Epithelial cell of proximal tubule (primary cell): ENCODE measurements at regions not wholly inside any gene's neighbourhood (a gene's known extent, or its start where the extent isn't known, plus 50 kb on each side); places are given as distances from the start of the nearest gene placed in this dataset.

Experiments used
- DNase-seq: peaks from one replicate; pipeline ENCODE4 v3.0.0-alpha.2; 2011; ENCODE audit warnings: low read depth
- H3K4me3 ChIP-seq: 2 replicates; pipeline ENCODE4 v1.5.1; 2011; ENCODE audit warnings: low read depth, mild to moderate bottlenecking, low read length
- TF ChIP-seq, protein P1 (sequence below): conservative IDR thresholded peaks from 2 replicates; pipeline ENCODE4 v1.5.1; 2012; ENCODE audit warnings: low read depth, mild to moderate bottlenecking, low read length

DNA sequence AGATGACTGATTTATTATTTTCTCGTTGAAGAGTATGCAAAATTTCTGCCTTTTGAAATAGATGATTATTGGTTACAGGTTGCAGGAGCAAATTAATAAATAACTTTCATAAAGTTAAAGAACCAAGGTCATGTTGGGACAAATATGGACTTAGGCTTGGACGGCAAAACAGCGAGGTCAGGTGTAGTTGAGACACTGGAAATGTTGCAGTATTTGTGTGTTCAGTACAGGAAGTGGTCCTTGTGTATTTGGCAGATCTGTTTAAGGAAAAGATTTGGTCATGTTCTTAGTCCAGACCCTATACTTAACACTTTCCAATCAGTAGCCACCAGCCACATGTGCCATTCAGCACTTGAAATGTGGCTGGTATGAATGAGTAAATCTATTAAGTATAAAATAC lies 486.5 kb downstream of the TDRD15 start:
- TF ChIP-seq, protein P1, sequence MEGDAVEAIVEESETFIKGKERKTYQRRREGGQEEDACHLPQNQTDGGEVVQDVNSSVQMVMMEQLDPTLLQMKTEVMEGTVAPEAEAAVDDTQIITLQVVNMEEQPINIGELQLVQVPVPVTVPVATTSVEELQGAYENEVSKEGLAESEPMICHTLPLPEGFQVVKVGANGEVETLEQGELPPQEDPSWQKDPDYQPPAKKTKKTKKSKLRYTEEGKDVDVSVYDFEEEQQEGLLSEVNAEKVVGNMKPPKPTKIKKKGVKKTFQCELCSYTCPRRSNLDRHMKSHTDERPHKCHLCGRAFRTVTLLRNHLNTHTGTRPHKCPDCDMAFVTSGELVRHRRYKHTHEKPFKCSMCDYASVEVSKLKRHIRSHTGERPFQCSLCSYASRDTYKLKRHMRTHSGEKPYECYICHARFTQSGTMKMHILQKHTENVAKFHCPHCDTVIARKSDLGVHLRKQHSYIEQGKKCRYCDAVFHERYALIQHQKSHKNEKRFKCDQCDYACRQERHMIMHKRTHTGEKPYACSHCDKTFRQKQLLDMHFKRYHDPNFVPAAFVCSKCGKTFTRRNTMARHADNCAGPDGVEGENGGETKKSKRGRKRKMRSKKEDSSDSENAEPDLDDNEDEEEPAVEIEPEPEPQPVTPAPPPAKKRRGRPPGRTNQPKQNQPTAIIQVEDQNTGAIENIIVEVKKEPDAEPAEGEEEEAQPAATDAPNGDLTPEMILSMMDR, result no peak
- no peak overlapping the region for H3K4me3 ChIP-seq
- DNase-seq, result no peak

DNA sequence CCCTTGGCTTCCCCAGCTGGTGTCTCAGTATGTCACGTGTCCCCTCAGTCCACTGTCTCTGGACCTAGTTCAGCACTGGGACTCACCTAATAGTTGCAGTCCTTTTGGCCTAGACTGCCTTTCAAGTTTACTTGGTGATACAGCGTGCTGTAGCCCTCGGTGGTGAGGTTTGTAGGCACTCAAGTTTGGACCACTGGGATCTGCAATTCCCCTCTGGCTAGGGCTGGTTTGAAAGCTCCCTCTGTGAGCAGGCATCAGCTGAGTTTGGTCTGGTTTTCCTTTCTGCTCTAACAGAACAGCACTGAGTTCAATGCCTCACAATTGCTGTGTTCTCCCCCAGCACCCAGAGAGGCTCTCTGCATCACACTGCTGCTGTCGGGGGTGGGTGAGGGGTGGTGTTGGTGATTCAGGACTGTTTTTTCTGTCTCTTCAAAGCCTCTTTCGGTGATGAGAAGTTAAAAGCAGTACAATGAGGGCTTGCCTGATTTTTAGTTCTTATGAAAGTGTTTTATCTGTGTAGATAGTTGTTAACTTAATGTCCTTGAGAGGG lies 494.2 kb downstream of the TDRD15 start:
- no peak overlapping the region for H3K4me3 ChIP-seq
- DNase-seq, result no peak
- TF ChIP-seq, protein P1, result no peak

DNA sequence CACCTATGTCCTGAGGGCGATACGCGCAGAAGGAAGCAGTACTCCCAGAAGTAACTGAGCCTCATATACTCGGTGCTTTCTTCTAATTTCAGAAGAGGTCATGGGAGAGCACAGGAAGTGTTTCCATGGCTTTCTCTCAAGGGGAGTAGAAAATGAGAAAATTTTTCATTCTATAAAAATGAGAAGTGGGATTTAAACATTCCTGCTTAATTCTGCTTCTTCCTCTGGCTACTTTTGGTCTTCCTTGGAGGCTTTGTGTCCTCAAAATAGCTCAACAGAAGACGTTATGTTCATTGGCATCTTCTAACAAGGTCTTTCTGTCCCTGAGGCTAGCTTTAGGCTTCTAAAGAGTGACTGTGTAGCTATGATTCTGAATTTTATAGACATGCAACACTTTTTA lies 497.0 kb downstream of the TDRD15 start:
- no peak for DNase-seq
- no peak overlapping the region for H3K4me3 ChIP-seq
- TF ChIP-seq, protein P1, result no peak

DNA sequence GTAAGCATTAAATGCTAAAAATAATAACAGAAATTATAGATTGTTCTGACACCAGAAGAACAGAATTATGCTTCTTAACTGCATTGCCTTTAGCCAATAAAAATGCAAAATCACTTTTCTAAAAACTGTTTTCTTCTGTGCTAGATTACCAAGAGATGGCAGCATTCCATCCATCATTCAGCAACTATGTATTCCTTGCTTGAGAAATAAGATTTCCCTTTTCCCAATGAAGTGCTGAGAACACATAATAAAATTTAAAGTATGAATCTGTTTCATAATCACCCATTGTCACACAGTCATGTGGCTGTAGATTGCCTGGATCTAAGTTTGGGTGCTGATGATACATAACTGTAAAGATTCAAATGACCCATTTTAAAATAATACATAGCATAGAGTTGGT lies 504.2 kb downstream of the TDRD15 start:
- no peak overlapping the region for H3K4me3 ChIP-seq
- DNase-seq, result no peak
- TF ChIP-seq, protein P1, result peak; percentile 6

DNA sequence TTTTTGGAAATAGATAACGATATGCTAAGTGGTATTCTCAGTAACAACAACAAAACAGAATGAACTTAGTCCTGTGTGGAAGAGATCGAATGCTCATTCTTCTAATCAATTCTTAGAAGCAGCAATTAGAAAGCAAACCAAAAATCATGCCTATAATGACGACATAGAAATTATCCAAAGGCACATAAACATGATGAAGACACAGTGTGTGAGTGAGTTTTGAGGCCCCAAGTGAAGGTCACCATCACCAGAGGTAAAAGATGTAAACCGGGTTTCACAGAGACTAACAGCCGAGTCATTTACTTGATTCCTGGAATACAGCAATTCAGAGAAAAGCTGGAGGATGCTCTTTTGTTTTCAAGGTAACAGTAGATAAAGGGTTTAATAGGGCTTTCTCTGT lies 509.2 kb downstream of the TDRD15 start:
- TF ChIP-seq, protein P1, result no peak
- no peak for DNase-seq
- no peak overlapping the region for H3K4me3 ChIP-seq

DNA sequence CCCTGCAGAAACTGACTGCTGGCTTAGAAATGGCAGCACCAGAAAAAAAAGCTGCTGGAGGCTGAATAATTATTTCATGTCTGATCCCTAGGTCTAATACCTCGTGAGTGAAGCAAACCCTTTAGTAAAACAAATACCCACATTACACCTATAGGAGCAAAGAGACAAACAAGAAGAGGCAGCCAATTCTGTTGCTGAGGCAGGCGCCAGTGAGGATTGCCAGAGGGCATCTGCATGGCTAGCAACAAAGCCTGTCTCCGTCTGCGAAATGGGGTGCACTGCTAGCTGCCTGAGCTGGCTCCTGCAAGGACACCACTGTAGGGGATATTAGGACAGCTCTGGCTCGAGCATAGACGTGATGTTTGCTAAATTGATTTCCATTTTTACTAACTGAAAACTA lies 509.7 kb downstream of the TDRD15 start:
- H3K4me3 ChIP-seq, result no peak overlapping the region
- DNase-seq, result no peak
- TF ChIP-seq, protein P1, result no peak

DNA sequence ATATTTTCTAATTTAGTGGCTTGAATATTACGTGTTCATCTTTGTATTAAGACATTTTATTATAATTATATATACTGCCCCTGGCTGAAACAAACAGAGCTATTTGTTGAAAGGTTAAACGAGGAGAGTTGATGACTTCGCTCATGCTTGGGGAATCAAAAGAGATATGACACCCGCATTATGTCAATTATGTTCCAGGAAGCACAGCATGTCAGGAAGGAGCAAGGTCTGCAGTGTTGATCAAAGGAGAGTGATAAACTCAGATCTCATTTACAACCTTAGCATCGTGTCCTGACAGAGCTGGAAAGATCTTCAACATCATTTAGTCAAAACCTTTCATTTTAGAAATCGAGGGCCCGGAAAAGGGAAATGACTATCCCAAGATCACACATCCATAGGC lies 510.1 kb downstream of the TDRD15 start:
- DNase-seq, result no peak
- no peak overlapping the region for H3K4me3 ChIP-seq
- TF ChIP-seq, protein P1, result no peak
